ENCODE measurements at regions not wholly inside any gene's neighbourhood (a gene's known extent, or its start where the extent isn't known, plus 50 kb on each side); places are given as distances from the start of the nearest gene placed in this dataset.
"Not testable (repeated sequence)": the region's sequence is repeated elsewhere in the genome, so short reads cannot be mapped to it uniquely, and the experiment has no call there.

DNA sequence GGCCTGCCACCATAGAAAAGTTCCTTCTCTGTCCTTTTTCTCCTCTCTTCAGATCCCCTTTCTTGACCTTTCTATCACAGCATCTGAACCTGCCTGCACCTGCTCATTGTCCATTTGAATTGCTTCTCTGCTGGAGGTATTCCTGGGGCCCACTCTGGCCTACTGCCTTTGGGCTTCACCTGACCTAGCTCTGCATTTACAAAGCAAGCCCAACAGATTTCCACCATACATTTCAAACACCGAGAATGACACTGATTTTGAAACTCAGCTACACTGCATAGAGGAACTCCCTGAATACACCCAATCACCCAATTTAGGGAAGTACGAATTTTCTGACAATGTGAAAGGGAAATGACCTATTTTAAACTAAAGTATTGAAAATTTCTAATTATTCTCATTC lies 284.5 kb upstream of the USP25 start:
- peaks cover 3% of the 10 kb centered on the region in 2 donors for H3K4me1 ChIP-seq (ENCODE audit: control insufficient read depth in 2 of 2, insufficient read depth in 2 of 2, low read length in 2 of 2)
- no peaks in the 10 kb centered on the region for H3K27me3 ChIP-seq (ENCODE audit: control insufficient read depth in 2 of 2, insufficient read depth in 1 of 2, low read length in 1 of 2)
- no peaks in the 10 kb centered on the region for H3K9me3 ChIP-seq (ENCODE audit: control insufficient read depth in 2 of 2, insufficient read depth in 1 of 2, low read length in 1 of 2)
- no peak overlapping the region for H3K27ac ChIP-seq (ENCODE audit: low read depth in 1 of 2, low read length in 1 of 2)
- no peaks in the 10 kb centered on the region for H3K36me3 ChIP-seq (ENCODE audit: control insufficient read depth in 2 of 2, insufficient read depth in 2 of 2, low read length in 1 of 2)
- no peak overlapping the region for H3K4me3 ChIP-seq (ENCODE audit: low read length in 2 of 2)
- no peak for DNase-seq (ENCODE audit: low read depth in 6 of 9, low spot score in 9 of 9)
- 38% methylated on average over 2 of the region's 2 CpGs for WGBS

- peaks cover 3% of the 10 kb centered on the region in 2 donors for H3K4me1 ChIP-seq (ENCODE audit: control insufficient read depth in 2 of 2, insufficient read depth in 2 of 2, low read length in 2 of 2)
- H3K4me3 ChIP-seq (ENCODE audit: low read length in 2 of 2), result no peak overlapping the region
- no peak overlapping the region for H3K27ac ChIP-seq (ENCODE audit: low read depth in 1 of 2, low read length in 1 of 2)
- WGBS, result 48% methylated on average over 3 of the region's 3 CpGs
- H3K9me3 ChIP-seq (ENCODE audit: control insufficient read depth in 2 of 2, insufficient read depth in 1 of 2, low read length in 1 of 2), result no peaks in the 10 kb centered on the region
- H3K36me3 ChIP-seq (ENCODE audit: control insufficient read depth in 2 of 2, insufficient read depth in 2 of 2, low read length in 1 of 2), result no peaks in the 10 kb centered on the region
- DNase-seq (ENCODE audit: low read depth in 6 of 9, low spot score in 9 of 9), result no peak
- H3K27me3 ChIP-seq (ENCODE audit: control insufficient read depth in 2 of 2, insufficient read depth in 1 of 2, low read length in 1 of 2), result no peaks in the 10 kb centered on the region
Observed at GRCh38 chr21:15446223-15446622, 283.6 kb upstream of the USP25 start.

GRCh38 chr21:15449556-15449955 lies 280.2 kb upstream of the USP25 start:
- Histone ChIP-seq H3K4me3 (ENCODE audit: low read length in 2 of 2) (no peak overlapping the region), H3K27me3 (ENCODE audit: control insufficient read depth in 2 of 2, insufficient read depth in 1 of 2, low read length in 1 of 2) (no peaks in the 10 kb centered on the region), H3K9me3 (ENCODE audit: control insufficient read depth in 2 of 2, insufficient read depth in 1 of 2, low read length in 1 of 2) (no peaks in the 10 kb centered on the region), H3K36me3 (ENCODE audit: control insufficient read depth in 2 of 2, insufficient read depth in 2 of 2, low read length in 1 of 2) (no peaks in the 10 kb centered on the region), H3K4me1 (ENCODE audit: control insufficient read depth in 2 of 2, insufficient read depth in 2 of 2, low read length in 2 of 2) (peaks cover 1 to 2% of the 10 kb centered on the region in 2 donors), H3K27ac (ENCODE audit: low read depth in 1 of 2, low read length in 1 of 2) (no peak overlapping the region)
- WGBS, result 83% methylated on average over 1 of the region's 1 CpG
- DNase-seq (ENCODE audit: low read depth in 6 of 9, low spot score in 9 of 9), result no peak

GRCh38 chr21:15453261-15453660 lies 276.5 kb upstream of the USP25 start:
- H3K27ac ChIP-seq (ENCODE audit: low read depth in 1 of 2, low read length in 1 of 2), result no peak overlapping the region
- H3K4me3 ChIP-seq (ENCODE audit: low read length in 2 of 2), result no peak overlapping the region
- H3K9me3 ChIP-seq (ENCODE audit: control insufficient read depth in 2 of 2, insufficient read depth in 1 of 2, low read length in 1 of 2), result no peaks in the 10 kb centered on the region
- DNase-seq (ENCODE audit: low read depth in 6 of 9, low spot score in 9 of 9), result no peak
- H3K4me1 ChIP-seq (ENCODE audit: control insufficient read depth in 2 of 2, insufficient read depth in 2 of 2, low read length in 2 of 2), result no peaks in the 10 kb centered on the region
- H3K27me3 ChIP-seq (ENCODE audit: control insufficient read depth in 2 of 2, insufficient read depth in 1 of 2, low read length in 1 of 2), result no peaks in the 10 kb centered on the region
- no peaks in the 10 kb centered on the region for H3K36me3 ChIP-seq (ENCODE audit: control insufficient read depth in 2 of 2, insufficient read depth in 2 of 2, low read length in 1 of 2)

DNA sequence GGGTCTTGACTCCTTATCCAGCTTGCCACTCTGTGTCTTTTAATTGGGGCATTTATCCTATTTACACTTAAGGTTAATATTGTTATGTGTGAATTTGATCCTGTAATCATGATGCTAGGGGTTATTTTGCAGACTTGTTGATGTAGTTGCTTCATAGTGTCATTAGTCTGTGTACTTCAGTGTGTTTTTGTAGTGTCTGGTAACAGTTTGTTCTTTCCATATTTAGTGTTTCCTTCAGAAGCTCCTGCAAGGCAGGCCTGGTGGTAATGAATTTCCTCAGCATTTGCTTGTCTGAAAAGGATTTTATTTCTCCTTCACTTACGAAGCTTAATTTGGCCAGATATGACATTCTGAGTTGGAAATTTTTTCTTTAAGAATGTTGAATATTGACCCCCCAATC lies 276.0 kb upstream of the USP25 start:
- 97% methylated on average over 1 of the region's 1 CpG for WGBS
- H3K4me3 ChIP-seq (ENCODE audit: low read length in 2 of 2); DNase-seq (ENCODE audit: low read depth in 6 of 9, low spot score in 9 of 9); H3K4me1 ChIP-seq (ENCODE audit: control insufficient read depth in 2 of 2, insufficient read depth in 2 of 2, low read length in 2 of 2); H3K27ac ChIP-seq (ENCODE audit: low read depth in 1 of 2, low read length in 1 of 2); H3K27me3 ChIP-seq (ENCODE audit: control insufficient read depth in 2 of 2, insufficient read depth in 1 of 2, low read length in 1 of 2); H3K36me3 ChIP-seq (ENCODE audit: control insufficient read depth in 2 of 2, insufficient read depth in 2 of 2, low read length in 1 of 2); H3K9me3 ChIP-seq (ENCODE audit: control insufficient read depth in 2 of 2, insufficient read depth in 1 of 2, low read length in 1 of 2): not testable (repeated sequence)

- H3K27ac ChIP-seq (ENCODE audit: low read depth in 1 of 2, low read length in 1 of 2); H3K4me1 ChIP-seq (ENCODE audit: control insufficient read depth in 2 of 2, insufficient read depth in 2 of 2, low read length in 2 of 2); H3K36me3 ChIP-seq (ENCODE audit: control insufficient read depth in 2 of 2, insufficient read depth in 2 of 2, low read length in 1 of 2); H3K27me3 ChIP-seq (ENCODE audit: control insufficient read depth in 2 of 2, insufficient read depth in 1 of 2, low read length in 1 of 2); DNase-seq (ENCODE audit: low read depth in 6 of 9, low spot score in 9 of 9); H3K4me3 ChIP-seq (ENCODE audit: low read length in 2 of 2); H3K9me3 ChIP-seq (ENCODE audit: control insufficient read depth in 2 of 2, insufficient read depth in 1 of 2, low read length in 1 of 2): not testable (repeated sequence)
- WGBS, result 98% methylated on average over 2 of the region's 2 CpGs
Observed at GRCh38 chr21:15454931-15455330, 274.9 kb upstream of the USP25 start.

DNA sequence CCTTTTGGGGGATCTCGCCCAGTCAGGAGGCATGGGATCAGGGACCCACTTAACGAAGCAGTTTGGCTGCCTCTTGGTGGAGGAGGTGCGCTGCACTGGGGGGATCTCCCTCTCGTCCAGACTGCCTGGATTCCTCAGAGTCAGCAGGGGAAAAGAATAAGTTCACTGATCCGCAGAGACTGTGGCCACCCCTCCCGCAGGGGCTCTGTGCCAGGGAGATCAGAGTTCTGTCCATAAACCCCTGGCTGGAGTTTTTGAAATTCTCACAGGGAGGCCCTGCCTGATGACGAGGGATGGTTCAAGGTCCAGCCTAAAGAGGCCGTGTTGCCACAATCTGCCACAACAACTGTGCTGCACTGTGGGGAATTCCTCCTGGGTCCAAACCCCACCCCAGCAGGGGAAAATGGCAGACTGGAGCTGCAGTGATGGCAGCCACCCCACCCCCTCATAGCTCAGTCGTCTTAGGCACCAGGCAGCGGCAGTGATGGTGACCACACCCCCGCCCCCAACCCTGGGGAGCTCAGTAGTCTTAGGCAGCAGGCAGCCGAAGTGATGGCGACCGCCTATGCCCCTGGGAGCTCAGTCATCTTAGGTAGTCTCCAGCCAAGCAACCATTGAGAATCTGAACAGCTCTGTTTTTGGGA lies 273.8 kb upstream of the USP25 start:
- DNase-seq (ENCODE audit: low read depth in 6 of 9, low spot score in 9 of 9), result no peak
- 95% methylated on average over 14 of the region's 14 CpGs for WGBS
- Histone ChIP-seq H3K9me3 (ENCODE audit: control insufficient read depth in 2 of 2, insufficient read depth in 1 of 2, low read length in 1 of 2) (no peaks in the 10 kb centered on the region), H3K4me3 (ENCODE audit: low read length in 2 of 2) (no peak overlapping the region), H3K27me3 (ENCODE audit: control insufficient read depth in 2 of 2, insufficient read depth in 1 of 2, low read length in 1 of 2) (no peaks in the 10 kb centered on the region), H3K4me1 (ENCODE audit: control insufficient read depth in 2 of 2, insufficient read depth in 2 of 2, low read length in 2 of 2) (no peaks in the 10 kb centered on the region), H3K36me3 (ENCODE audit: control insufficient read depth in 2 of 2, insufficient read depth in 2 of 2, low read length in 1 of 2) (no peaks in the 10 kb centered on the region), H3K27ac (ENCODE audit: low read depth in 1 of 2, low read length in 1 of 2) (no peak overlapping the region)

DNA sequence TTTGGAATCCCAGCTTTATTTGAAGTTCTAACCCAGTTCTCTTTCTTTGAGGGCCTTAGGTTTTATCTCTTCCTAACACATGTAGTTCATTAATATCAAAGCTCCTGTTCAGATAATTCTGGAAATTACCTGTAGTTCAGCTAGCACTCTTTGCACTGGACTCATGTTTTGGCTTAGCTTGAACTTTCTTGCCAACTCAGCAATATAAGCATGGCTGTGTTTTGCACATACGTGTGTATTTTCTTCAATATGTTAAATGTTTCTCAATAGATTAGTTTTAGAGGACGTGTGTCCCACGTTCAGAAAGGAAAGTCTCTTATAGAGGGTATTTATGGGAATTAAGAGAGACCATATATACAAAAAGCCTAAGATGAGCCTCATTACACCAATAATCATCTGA lies 271.8 kb upstream of the USP25 start:
- WGBS, result 95% methylated on average over 3 of the region's 3 CpGs
- H3K9me3 ChIP-seq (ENCODE audit: control insufficient read depth in 2 of 2, insufficient read depth in 1 of 2, low read length in 1 of 2), result no peaks in the 10 kb centered on the region
- no peaks in the 10 kb centered on the region for H3K36me3 ChIP-seq (ENCODE audit: control insufficient read depth in 2 of 2, insufficient read depth in 2 of 2, low read length in 1 of 2)
- no peak overlapping the region for H3K4me3 ChIP-seq (ENCODE audit: low read length in 2 of 2)
- H3K27me3 ChIP-seq (ENCODE audit: control insufficient read depth in 2 of 2, insufficient read depth in 1 of 2, low read length in 1 of 2), result no peaks in the 10 kb centered on the region
- no peak for DNase-seq (ENCODE audit: low read depth in 6 of 9, low spot score in 9 of 9)
- no peaks in the 10 kb centered on the region for H3K4me1 ChIP-seq (ENCODE audit: control insufficient read depth in 2 of 2, insufficient read depth in 2 of 2, low read length in 2 of 2)
- no peak overlapping the region for H3K27ac ChIP-seq (ENCODE audit: low read depth in 1 of 2, low read length in 1 of 2)

DNA sequence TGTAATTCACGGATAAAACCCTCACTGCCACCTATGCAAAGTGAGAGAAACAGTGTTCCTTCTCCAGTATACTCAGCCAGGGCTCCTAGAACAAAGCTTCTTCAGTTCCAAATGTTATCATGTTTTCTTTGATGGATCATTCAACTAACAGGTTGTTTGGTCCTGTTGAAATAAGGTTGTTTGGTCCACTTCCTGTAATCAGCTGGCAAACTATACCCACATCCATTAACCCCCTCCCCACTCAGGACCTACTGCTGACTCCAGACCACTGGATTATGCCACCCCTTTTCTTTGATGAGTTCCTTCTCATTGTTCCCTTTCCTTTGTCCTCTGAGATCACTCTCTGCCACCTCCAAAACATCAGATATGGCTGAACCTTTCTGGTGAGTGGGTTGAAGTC lies 267.7 kb upstream of the USP25 start:
- 94% methylated on average over 1 of the region's 1 CpG for WGBS
- Histone ChIP-seq H3K36me3 (ENCODE audit: control insufficient read depth in 2 of 2, insufficient read depth in 2 of 2, low read length in 1 of 2) (no peaks in the 10 kb centered on the region), H3K4me1 (ENCODE audit: control insufficient read depth in 2 of 2, insufficient read depth in 2 of 2, low read length in 2 of 2) (no peaks in the 10 kb centered on the region), H3K27me3 (ENCODE audit: control insufficient read depth in 2 of 2, insufficient read depth in 1 of 2, low read length in 1 of 2) (no peaks in the 10 kb centered on the region), H3K9me3 (ENCODE audit: control insufficient read depth in 2 of 2, insufficient read depth in 1 of 2, low read length in 1 of 2) (no peaks in the 10 kb centered on the region), H3K27ac (ENCODE audit: low read depth in 1 of 2, low read length in 1 of 2) (no peak overlapping the region), H3K4me3 (ENCODE audit: low read length in 2 of 2) (no peak overlapping the region)
- DNase-seq (ENCODE audit: low read depth in 6 of 9, low spot score in 9 of 9), result no peak

DNA sequence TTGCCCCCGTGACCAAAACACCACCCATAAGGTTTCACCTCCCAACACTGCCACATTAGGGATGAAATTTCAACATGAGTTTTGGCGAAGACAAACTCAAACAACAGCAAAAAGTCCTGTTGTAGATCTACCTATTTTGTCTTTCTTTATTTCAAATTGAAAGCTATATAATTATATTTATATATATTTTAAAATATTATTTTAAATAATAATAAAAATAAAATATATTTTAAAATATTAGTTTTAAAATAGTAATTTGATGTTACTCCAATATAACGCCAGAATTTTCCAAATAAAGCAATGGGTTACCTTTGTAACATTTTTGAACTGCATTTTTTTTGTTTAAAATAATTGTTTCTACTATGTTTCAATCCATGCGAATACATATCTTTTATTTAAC lies 263.5 kb upstream of the USP25 start:
- no peaks in the 10 kb centered on the region for H3K4me1 ChIP-seq (ENCODE audit: control insufficient read depth in 2 of 2, insufficient read depth in 2 of 2, low read length in 2 of 2)
- no peak for DNase-seq (ENCODE audit: low read depth in 6 of 9, low spot score in 9 of 9)
- H3K36me3 ChIP-seq (ENCODE audit: control insufficient read depth in 2 of 2, insufficient read depth in 2 of 2, low read length in 1 of 2), result no peaks in the 10 kb centered on the region
- H3K27me3 ChIP-seq (ENCODE audit: control insufficient read depth in 2 of 2, insufficient read depth in 1 of 2, low read length in 1 of 2), result no peaks in the 10 kb centered on the region
- 97% methylated on average over 4 of the region's 4 CpGs for WGBS
- no peaks in the 10 kb centered on the region for H3K9me3 ChIP-seq (ENCODE audit: control insufficient read depth in 2 of 2, insufficient read depth in 1 of 2, low read length in 1 of 2)
- H3K4me3 ChIP-seq (ENCODE audit: low read length in 2 of 2), result no peak overlapping the region
- no peak overlapping the region for H3K27ac ChIP-seq (ENCODE audit: low read depth in 1 of 2, low read length in 1 of 2)

Data from thymus (tissue), 11 donors.